PC-9 (cell line): ENCODE measurements at regions not wholly inside any gene's neighbourhood (a gene's known extent, or its start where the extent isn't known, plus 50 kb on each side); places are given as distances from the start of the nearest gene placed in this dataset.

Experiments
- BruUV-seq: library from RNA; stranded (reverse); fragments of 400-500 nt; replicated peaks from 2 replicates; lab custom pipeline; 2021; lab: Mats Ljungman, UMichigan
- CTCF ChIA-PET: fragments of 300-600 bp; sonication (Branson Sonifier 250); formaldehyde crosslinking; loops from one replicate; lab custom pipeline; 2022; ENCODE audit warnings: antibody characterized with exemption; lab: Charles Lee
- POLR2A ChIA-PET: fragments of 300-600 bp; sonication (Branson Sonifier 250); formaldehyde crosslinking; loops from one replicate; lab custom pipeline; 2022; ENCODE audit warnings: antibody characterized with exemption; ENCODE audit not compliant: unreplicated experiment; lab: Charles Lee
- DNase-seq, 2 experiments: peaks; one replicate each; pipeline versions ENCODE4 v3.0.0 to v3.0.0-alpha.2; 2015 to 2022; ENCODE audit warnings: mixed read lengths in 1 of 2
- H2AFZ ChIP-seq: fragments of 200-600 bp; sonication (generic); 2 replicates; pipeline ENCODE4 v1.8.1; 2017; ENCODE audit warnings: antibody characterized with exemption
- H3F3A ChIP-seq: fragments of 200-600 bp; sonication (generic); 2 replicates; pipeline ENCODE4 v1.8.1; 2017; ENCODE audit warnings: antibody characterized with exemption, mild to moderate bottlenecking, low read depth; ENCODE audit not compliant: insufficient read depth
- H3K27ac ChIP-seq: fragments of 200-600 bp; sonication (generic); 2 replicates; pipeline ENCODE4 v1.6.1; 2016; ENCODE audit warnings: mixed run types
- H3K27me3 ChIP-seq: fragments of 200-600 bp; sonication (generic); 2 replicates; pipeline ENCODE4 v1.6.1; 2016; ENCODE audit warnings: low read depth, mixed run types; ENCODE audit not compliant: insufficient read depth
- H3K36me3 ChIP-seq: fragments of 200-600 bp; sonication (generic); 2 replicates; pipeline ENCODE4 v1.6.1; 2016; ENCODE audit warnings: low read depth, mixed run types
- H3K4me1 ChIP-seq: fragments of 200-600 bp; sonication (generic); replicated peaks from 2 replicates; pipeline ENCODE4 v1.6.1; 2016; ENCODE audit warnings: mixed run types; ENCODE audit not compliant: insufficient read depth
- H3K4me2 ChIP-seq: fragments of 200-600 bp; sonication (generic); 2 replicates; pipeline ENCODE4 v1.6.1; 2017; ENCODE audit warnings: mixed run types
- H3K4me3 ChIP-seq: fragments of 200-600 bp; sonication (generic); 2 replicates; pipeline ENCODE4 v1.6.1; 2016; ENCODE audit warnings: mixed run types
- H3K79me2 ChIP-seq: fragments of 200-600 bp; sonication (generic); 2 replicates; pipeline ENCODE4 v1.6.1; 2017; ENCODE audit warnings: low read depth, mixed run types
- H3K9me2 ChIP-seq: fragments of 200-600 bp; sonication (generic); 2 replicates; pipeline ENCODE4 v1.8.1; 2017; ENCODE audit warnings: mild to moderate bottlenecking; ENCODE audit not compliant: insufficient read depth
- H3K9me3 ChIP-seq: fragments of 200-600 bp; sonication (generic); 2 replicates; pipeline ENCODE4 v1.8.1; 2016; ENCODE audit warnings: low read depth; ENCODE audit not compliant: insufficient read depth
- H4K20me1 ChIP-seq: fragments of 200-600 bp; sonication (generic); 2 replicates; pipeline ENCODE4 v1.8.1; 2017; ENCODE audit not compliant: insufficient read depth
- EZH2 ChIP-seq: fragments of 200-600 bp; sonication (generic); IDR thresholded peaks from 2 replicates; pipeline ENCODE4 v1.8.0; 2017; ENCODE audit warnings: antibody characterized with exemption, low read depth
- intact Hi-C: fragments of 100-400 bp; cut with micrococcal nuclease; formaldehyde crosslinking; loops from one replicate; pipeline ENCODE4 v1.10.0; 2022; ENCODE audit not compliant: unreplicated experiment
- TF ChIP-seq, protein P1 (sequence below): fragments of 200-600 bp; sonication (generic); conservative IDR thresholded peaks from 2 replicates; pipeline ENCODE4 v1.6.1; 2017; ENCODE audit warnings: mixed run types, antibody characterized with exemption, mild to moderate bottlenecking, moderate library complexity

DNA sequence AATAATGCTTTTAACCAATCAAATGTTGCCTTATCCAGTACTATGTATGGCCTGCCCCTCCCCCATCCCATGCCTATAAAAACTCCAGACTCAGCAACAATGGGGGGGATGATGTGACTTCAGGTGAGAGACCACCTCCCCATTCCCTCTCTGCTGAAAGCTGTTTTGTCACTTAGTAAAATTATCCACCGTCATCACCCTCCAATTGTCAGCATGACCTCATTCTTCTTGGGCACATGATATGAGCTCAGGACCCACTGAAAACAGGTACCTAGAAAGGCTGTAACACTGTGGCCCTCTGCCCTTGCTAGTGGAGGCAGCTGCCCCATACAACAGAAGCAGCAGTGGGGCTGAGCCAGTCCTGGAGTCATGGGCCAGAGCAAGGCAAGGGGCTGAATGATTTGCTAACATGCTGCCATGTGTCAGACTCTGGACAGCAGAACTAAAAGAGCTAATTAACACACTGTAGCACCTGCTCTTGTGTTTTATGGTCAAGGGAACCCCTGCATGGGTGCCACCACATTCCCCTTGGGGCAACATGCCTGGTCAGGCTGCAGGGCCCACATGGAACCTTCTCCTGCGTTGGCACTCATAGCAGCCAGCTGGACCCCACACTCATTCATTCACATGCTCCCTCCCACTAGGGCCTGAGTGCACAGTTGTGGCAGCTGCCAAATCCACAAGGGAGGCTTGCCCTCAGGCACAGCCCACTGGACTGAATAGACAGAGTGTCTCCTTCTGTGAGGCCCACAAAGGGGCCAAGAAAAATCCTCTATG is 722.2 kb upstream of the PCDH20 start:
- H3K27me3 ChIP-seq: no peaks in the 10 kb centered on the region
- H2AFZ ChIP-seq: no peak overlapping the region
- no peaks in the 10 kb centered on the region for H3K9me3 ChIP-seq
- intact Hi-C loops: no loop called here
- H3K9me2 ChIP-seq: no peaks in the 10 kb centered on the region
- no TSS peak for BruUV-seq
- H3K36me3 ChIP-seq: no peaks in the 10 kb centered on the region
- ChIA-PET CTCF (no interaction called here), POLR2A (no interaction called here)
- DNase-seq: no peak
- H3K4me1 ChIP-seq: no peaks in the 10 kb centered on the region
- no peaks in the 10 kb centered on the region for H3F3A ChIP-seq
- H4K20me1 ChIP-seq: no peaks in the 10 kb centered on the region
- no peak overlapping the region for H3K4me2 ChIP-seq
- H3K27ac ChIP-seq: no peak overlapping the region
- no peak for TF ChIP-seq EZH2
- TF ChIP-seq, protein P1, sequence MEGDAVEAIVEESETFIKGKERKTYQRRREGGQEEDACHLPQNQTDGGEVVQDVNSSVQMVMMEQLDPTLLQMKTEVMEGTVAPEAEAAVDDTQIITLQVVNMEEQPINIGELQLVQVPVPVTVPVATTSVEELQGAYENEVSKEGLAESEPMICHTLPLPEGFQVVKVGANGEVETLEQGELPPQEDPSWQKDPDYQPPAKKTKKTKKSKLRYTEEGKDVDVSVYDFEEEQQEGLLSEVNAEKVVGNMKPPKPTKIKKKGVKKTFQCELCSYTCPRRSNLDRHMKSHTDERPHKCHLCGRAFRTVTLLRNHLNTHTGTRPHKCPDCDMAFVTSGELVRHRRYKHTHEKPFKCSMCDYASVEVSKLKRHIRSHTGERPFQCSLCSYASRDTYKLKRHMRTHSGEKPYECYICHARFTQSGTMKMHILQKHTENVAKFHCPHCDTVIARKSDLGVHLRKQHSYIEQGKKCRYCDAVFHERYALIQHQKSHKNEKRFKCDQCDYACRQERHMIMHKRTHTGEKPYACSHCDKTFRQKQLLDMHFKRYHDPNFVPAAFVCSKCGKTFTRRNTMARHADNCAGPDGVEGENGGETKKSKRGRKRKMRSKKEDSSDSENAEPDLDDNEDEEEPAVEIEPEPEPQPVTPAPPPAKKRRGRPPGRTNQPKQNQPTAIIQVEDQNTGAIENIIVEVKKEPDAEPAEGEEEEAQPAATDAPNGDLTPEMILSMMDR: no peak
- H3K4me3 ChIP-seq: no peak overlapping the region
- H3K79me2 ChIP-seq: no peaks in the 10 kb centered on the region

DNA sequence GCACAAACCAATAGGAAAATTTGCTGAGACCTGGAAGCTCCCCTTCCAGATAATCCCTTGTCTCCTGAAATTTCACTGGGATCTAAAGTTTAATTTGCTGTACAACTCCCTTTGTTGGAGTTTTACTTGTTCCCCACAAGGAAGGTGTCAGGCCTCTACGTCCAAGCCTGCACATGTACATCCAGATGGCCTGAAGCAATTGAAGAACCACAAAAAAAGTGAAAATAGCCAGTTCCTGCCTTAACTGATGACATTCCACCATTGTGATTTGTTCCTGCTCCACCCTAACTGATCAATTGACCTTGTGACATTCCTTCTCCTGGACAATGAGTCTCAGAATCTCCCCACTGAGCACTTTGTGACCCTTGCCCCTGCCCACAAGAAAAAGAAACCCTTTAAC is 716.0 kb upstream of the PCDH20 start:
- Histone ChIP-seq H3K79me2 (no peaks in the 10 kb centered on the region), H3K27ac (no peak overlapping the region), H3K27me3 (no peaks in the 10 kb centered on the region), H3K4me1 (no peaks in the 10 kb centered on the region), H3K4me3 (no peak overlapping the region), H4K20me1 (no peaks in the 10 kb centered on the region), H3K9me3 (no peaks in the 10 kb centered on the region), H3K36me3 (no peaks in the 10 kb centered on the region), H3K9me2 (no peaks in the 10 kb centered on the region), H3F3A (no peaks in the 10 kb centered on the region), H2AFZ (no peak overlapping the region), H3K4me2 (no peak overlapping the region)
- no TSS peak for BruUV-seq
- DNase-seq: no peak
- intact Hi-C loops: no loop called here
- ChIA-PET CTCF (no interaction called here), POLR2A (no interaction called here)
- TF ChIP-seq, protein P1: no peak
- TF ChIP-seq EZH2: no peak

DNA sequence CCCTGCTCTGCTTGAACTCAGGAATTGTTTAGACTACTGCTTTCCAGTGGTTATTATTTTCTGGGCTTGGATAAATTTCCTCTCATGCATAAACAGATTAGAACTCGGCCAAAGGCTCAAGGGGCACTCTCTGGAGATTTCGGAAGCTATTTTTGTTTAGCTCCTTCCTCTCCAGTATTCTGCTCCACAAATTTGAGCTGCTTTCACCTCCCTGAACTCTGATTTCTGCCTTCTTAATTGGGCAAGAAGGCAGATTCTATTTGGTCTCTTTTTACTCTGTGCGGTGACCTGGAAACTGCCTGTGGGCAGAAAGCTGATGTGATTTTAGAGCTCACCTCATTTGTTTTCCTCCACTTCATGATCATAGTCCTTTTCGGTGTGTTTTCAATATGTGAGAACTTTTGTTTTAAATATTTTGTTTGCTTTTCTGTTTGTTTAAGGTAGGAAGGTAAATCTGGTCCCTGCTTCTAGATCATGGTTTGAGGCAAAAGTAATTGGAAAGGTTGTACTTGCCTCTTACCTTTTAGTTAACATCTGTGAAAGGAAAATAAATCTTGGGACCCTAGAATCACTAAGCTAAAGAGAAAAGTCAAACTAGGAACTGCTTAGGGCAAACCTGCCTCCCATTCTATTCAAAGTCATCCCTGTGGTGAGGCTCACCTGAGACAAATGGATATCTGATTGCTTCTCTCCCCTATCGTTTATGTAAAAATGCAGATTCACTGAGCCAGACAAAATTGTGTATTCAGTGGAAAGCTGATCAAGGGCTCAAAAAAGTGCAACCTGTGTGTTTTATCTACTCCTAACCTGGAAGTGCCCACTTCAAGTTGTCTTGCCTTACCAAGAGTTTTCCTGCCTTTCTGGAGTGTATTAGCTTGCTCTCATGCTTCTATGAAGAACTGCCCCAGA is 714.7 kb upstream of the PCDH20 start:
- POLR2A ChIA-PET: no interaction called here

More for the DNA sequence above, 714.7 kb upstream of the PCDH20 start:
- Histone ChIP-seq H3K27ac (no peak overlapping the region), H3K27me3 (no peaks in the 10 kb centered on the region), H3K9me3 (no peaks in the 10 kb centered on the region), H2AFZ (no peak overlapping the region), H3F3A (no peaks in the 10 kb centered on the region), H4K20me1 (no peaks in the 10 kb centered on the region), H3K36me3 (no peaks in the 10 kb centered on the region), H3K79me2 (no peaks in the 10 kb centered on the region), H3K4me3 (no peak overlapping the region), H3K9me2 (no peaks in the 10 kb centered on the region), H3K4me2 (no peak overlapping the region), H3K4me1 (no peaks in the 10 kb centered on the region)
- intact Hi-C loops: no loop called here
- CTCF ChIA-PET: no interaction called here
- no peak for DNase-seq
- no TSS peak for BruUV-seq
- no peak for TF ChIP-seq EZH2
- TF ChIP-seq, protein P1: no peak
